Keratinocyte (primary cell): ENCODE measurements at regions not wholly inside any gene's neighbourhood (a gene's known extent, or its start where the extent isn't known, plus 50 kb on each side); places are given as distances from the start of the nearest gene placed in this dataset.

Source experiments
- DNase-seq: peaks from one replicate; pipeline ENCODE4 v3.0.0-alpha.2; 2011; ENCODE audit warnings: low read depth, missing footprints, low spot score
- FAIRE-seq: peaks from 2 replicates; lab custom pipeline; 2011; peaks lifted over from hg19 to GRCh38; lab: Jason Lieb, UNC
- H2AFZ ChIP-seq: 2 replicates; pipeline ENCODE4 v1.6.0; 2012; ENCODE audit warnings: low read length, control low read depth, inconsistent platforms; ENCODE audit not compliant: control insufficient read depth
- H3K27ac ChIP-seq: 2 replicates; pipeline ENCODE4 v1.5.1; 2011; ENCODE audit warnings: low read length; ENCODE audit not compliant: control insufficient read depth, insufficient read depth
- H3K27me3 ChIP-seq: 3 replicates; pipeline ENCODE4 v1.6.0; 2011; ENCODE audit warnings: low read length; ENCODE audit not compliant: control insufficient read depth, insufficient read depth; ENCODE audit errors: extremely low read depth
- H3K36me3 ChIP-seq, 2 experiments: 2 replicates in 1 of 2; 3 replicates in 1 of 2; pipeline ENCODE4 v1.5.1; 2011; ENCODE audit warnings: low read length in 2 of 2, mild to moderate bottlenecking in 1 of 2; ENCODE audit not compliant: control insufficient read depth in 2 of 2, insufficient read depth in 2 of 2; ENCODE audit errors: extremely low read depth in 1 of 2
- H3K4me1 ChIP-seq: 3 replicates; pipeline ENCODE4 v1.5.1; 2011; ENCODE audit warnings: low read length; ENCODE audit not compliant: control insufficient read depth, insufficient read depth; ENCODE audit errors: extremely low read depth
- H3K4me2 ChIP-seq: 3 replicates; pipeline ENCODE4 v1.6.0; 2011; ENCODE audit warnings: low read depth, low read length; ENCODE audit not compliant: control insufficient read depth, insufficient read depth; ENCODE audit errors: extremely low read depth
- H3K4me3 ChIP-seq, 3 experiments: fragments of 200-600 bp in 1 of 3; sonication (generic) in 1 of 3; 2 replicates in 2 of 3; 3 replicates in 1 of 3; pipeline ENCODE4 v1.5.1; 2011 to 2016; ENCODE audit warnings: low read length in 3 of 3, mild to moderate bottlenecking in 3 of 3, control low read depth in 2 of 3, inconsistent platforms in 1 of 3, low read depth in 1 of 3, mixed read lengths in 1 of 3, mixed run types in 1 of 3, moderate library complexity in 1 of 3; ENCODE audit not compliant: control insufficient read depth in 2 of 3, insufficient read depth in 2 of 3; ENCODE audit errors: extremely low read depth in 1 of 3
- H3K79me2 ChIP-seq: 2 replicates; pipeline ENCODE4 v1.6.0; 2012; ENCODE audit warnings: low read length; ENCODE audit not compliant: control insufficient read depth, insufficient read depth
- H3K9ac ChIP-seq: 3 replicates; pipeline ENCODE4 v1.6.0; 2011; ENCODE audit warnings: low read length; ENCODE audit not compliant: control insufficient read depth, insufficient read depth; ENCODE audit errors: extremely low read depth
- H3K9me1 ChIP-seq: 3 replicates; pipeline ENCODE4 v1.6.0; 2011; ENCODE audit warnings: low read length; ENCODE audit not compliant: control insufficient read depth, insufficient read depth; ENCODE audit errors: extremely low read depth
- H3K9me3 ChIP-seq: 2 replicates; pipeline ENCODE4 v1.5.1; 2012; ENCODE audit warnings: low read depth, low read length; ENCODE audit not compliant: control insufficient read depth
- H4K20me1 ChIP-seq: 3 replicates; pipeline ENCODE4 v1.6.0; 2011; ENCODE audit warnings: low read length; ENCODE audit not compliant: control insufficient read depth, insufficient read depth; ENCODE audit errors: extremely low read depth
- CTCF ChIP-seq, 3 experiments: IDR thresholded peaks in 1 of 3; conservative IDR thresholded peaks in 1 of 3; optimal IDR thresholded peaks in 1 of 3; 2 replicates in 2 of 3; 3 replicates in 1 of 3; pipeline versions ENCODE3 to v1.5.1; 2011; ENCODE audit warnings: low read length in 3 of 3, mild to moderate bottlenecking in 3 of 3, moderate library complexity in 2 of 3, control low read depth in 1 of 3, inconsistent platforms in 1 of 3; ENCODE audit not compliant: insufficient read depth in 2 of 3; ENCODE audit errors: extremely low read depth in 1 of 3
- EZH2 ChIP-seq: IDR thresholded peaks from one replicate; pipeline ENCODE4 v1.6.1; 2012; ENCODE audit warnings: inconsistent platforms, mild to moderate bottlenecking, low read length, moderate library complexity
- dilution Hi-C: fragments of 300-500 bp; cut with MboI; formaldehyde crosslinking; loops from one replicate; pipeline ENCODE4 v1.7.0; 2020; ENCODE audit warnings: low sequenced_read_pairs; ENCODE audit not compliant: extremely low pct_ligation_motif_present

GRCh38 chr17:72307836-72308235 is 187.0 kb downstream of the SOX9 start:
- Histone ChIP-seq H3K4me1 (no peaks in the 10 kb centered on the region), H3K9ac (no peak overlapping the region), H3K4me2 (no peak overlapping the region), H4K20me1 (no peaks in the 10 kb centered on the region), H3K4me3 (no peak overlapping the region), H3K9me1 (no peaks in the 10 kb centered on the region), H3K79me2 (no peaks in the 10 kb centered on the region), H2AFZ (no peak overlapping the region), H3K36me3 (no peaks in the 10 kb centered on the region), H3K27me3 (peaks cover 12% of the 10 kb centered on the region), H3K27ac (no peak overlapping the region), H3K9me3 (no peaks in the 10 kb centered on the region)
- TF ChIP-seq EZH2 = no peak
- dilution Hi-C loops = no loop called here
- DNase-seq (no peak), FAIRE-seq (no peak)

- Histone ChIP-seq H3K4me3 (no peak overlapping the region), H3K27me3 (peaks cover 9% of the 10 kb centered on the region), H3K9ac (no peak overlapping the region), H3K4me2 (no peak overlapping the region), H3K9me1 (no peaks in the 10 kb centered on the region), H3K36me3 (no peaks in the 10 kb centered on the region), H3K4me1 (no peaks in the 10 kb centered on the region), H2AFZ (no peak overlapping the region), H4K20me1 (no peaks in the 10 kb centered on the region), H3K79me2 (no peaks in the 10 kb centered on the region), H3K9me3 (no peaks in the 10 kb centered on the region), H3K27ac (no peak overlapping the region)
- DNase-seq = no peak
- dilution Hi-C loops = no loop called here
- no peak for FAIRE-seq
- TF ChIP-seq CTCF (optimal IDR thresholded peaks at IDR 0.05 in 1 of 3, IDR thresholded peaks at IDR 0.05 in 1 of 3, conservative IDR thresholded peaks at IDR 0.05 in 1 of 3; ENCODE audit: extremely low read depth in 1 of 3, insufficient read depth in 2 of 3, low read length in 3 of 3) (no peak), EZH2 (no peak)
These were observed 188.0 kb downstream of the SOX9 start for GRCh38 chr17:72308744-72309385.

GRCh38 chr17:72311004-72311403 is 190.2 kb downstream of the SOX9 start:
- DNase-seq (no peak), FAIRE-seq (no peak)
- Histone ChIP-seq H4K20me1 (no peaks in the 10 kb centered on the region), H3K79me2 (no peaks in the 10 kb centered on the region), H3K4me1 (no peaks in the 10 kb centered on the region), H3K9me1 (no peaks in the 10 kb centered on the region), H3K27me3 (peaks cover 9% of the 10 kb centered on the region), H2AFZ (no peak overlapping the region), H3K4me2 (no peak overlapping the region), H3K9ac (no peak overlapping the region), H3K9me3 (no peaks in the 10 kb centered on the region), H3K27ac (no peak overlapping the region), H3K4me3 (no peak overlapping the region), H3K36me3 (no peaks in the 10 kb centered on the region)
- dilution Hi-C loops = no loop called here
- TF ChIP-seq EZH2 = no peak
- TF ChIP-seq CTCF (optimal IDR thresholded peaks at IDR 0.05 in 1 of 3, IDR thresholded peaks at IDR 0.05 in 1 of 3, conservative IDR thresholded peaks at IDR 0.05 in 1 of 3; ENCODE audit: extremely low read depth in 1 of 3, insufficient read depth in 2 of 3, low read length in 3 of 3) = no peak
